HG02870 (cell line): ENCODE measurements at regions not wholly inside any gene's neighbourhood (a gene's known extent, or its start where the extent isn't known, plus 50 kb on each side); places are given as distances from the start of the nearest gene placed in this dataset.

Experiments used
- ATAC-seq: cut with Tn5 transposase; IDR thresholded peaks from one replicate; pipeline ENCODE4 v1.9.1; 2021; ENCODE audit warnings: mild to moderate bottlenecking, moderate library complexity; ENCODE audit not compliant: unreplicated experiment

GRCh38 chr7:55641273-55641691 lies 69.0 kb upstream of the VOPP1 start:
- peak; percentile 83 for ATAC-seq

- ATAC-seq, result no peak
These were observed 67.3 kb upstream of the VOPP1 start for GRCh38 chr7:55639640-55640039.

- no peak for ATAC-seq
These were observed 56.9 kb upstream of the VOPP1 start for GRCh38 chr7:55629051-55629677.

- ATAC-seq, result no peak
These were observed 52.5 kb upstream of the VOPP1 start for GRCh38 chr7:55624813-55625212.

GRCh38 chr7:55623617-55624016 lies 51.3 kb upstream of the VOPP1 start:
- ATAC-seq, result no peak

- no peak for ATAC-seq
These were observed 49.9 kb upstream of the VOPP1 start for GRCh38 chr7:55622241-55622640.
